Heart right ventricle (tissue), 16 donors: ENCODE measurements at regions not wholly inside any gene's neighbourhood (a gene's known extent, or its start where the extent isn't known, plus 50 kb on each side); places are given as distances from the start of the nearest gene placed in this dataset.
"Not testable (repeated sequence)": the region's sequence is repeated elsewhere in the genome, so short reads cannot be mapped to it uniquely, and the experiment has no call there.

Source experiments
- ATAC-seq, 8 donors: fragments of 200-7000 bp; cut with Tn5 transposase; one replicate each; pipeline ENCODE4 v1.9.1; 2020; ENCODE audit warnings: mild to moderate bottlenecking in 8 of 8, moderate library complexity in 8 of 8, moderate number of reproducible peaks in 1 of 8
- DNase-seq, 2 donors: peaks; one replicate each; pipeline ENCODE4 v3.0.0-alpha.2; 2020
- H3K27ac ChIP-seq, 10 donors: fragments of 200-600 bp; sonication (generic) in 2 of 10; one replicate each; pipeline versions ENCODE4 v1.5.0 to v1.8.0; 2020 to 2022; ENCODE audit warnings: mild to moderate bottlenecking in 3 of 10
- H3K27me3 ChIP-seq, 7 donors: fragments of 200-600 bp; one replicate each; pipeline ENCODE4 v1.8.0; 2021 to 2022; ENCODE audit warnings: mild to moderate bottlenecking in 2 of 7
- H3K36me3 ChIP-seq, 9 donors: fragments of 200-600 bp; sonication (generic) in 1 of 9; one replicate each; pipeline versions ENCODE4 v1.5.0 to v1.8.0; 2020 to 2022; ENCODE audit warnings: mild to moderate bottlenecking in 2 of 9
- H3K4me1 ChIP-seq, 9 donors: fragments of 200-600 bp; sonication (generic) in 1 of 9; one replicate each; pipeline versions ENCODE4 v1.5.0 to v1.8.0; 2020 to 2022; ENCODE audit warnings: mild to moderate bottlenecking in 4 of 9
- H3K4me3 ChIP-seq, 10 donors: fragments of 200-600 bp; sonication (generic) in 2 of 10; one replicate each; pipeline versions ENCODE4 v1.5.0 to v1.8.0; 2020 to 2022; ENCODE audit warnings: mild to moderate bottlenecking in 7 of 10, moderate library complexity in 2 of 10
- H3K9me3 ChIP-seq, 11 donors: fragments of 200-600 bp in 10 of 11; sonication (generic) in 2 of 11; one replicate each; pipeline versions ENCODE4 v1.5.0 to v1.8.0; 2013 to 2022; ENCODE audit warnings: mild to moderate bottlenecking in 2 of 11, control low read depth in 1 of 11, moderate library complexity in 1 of 11
- CTCF ChIP-seq, 9 donors: fragments of 200-600 bp; sonication (generic) in 2 of 9; IDR thresholded peaks; one replicate each; pipeline versions ENCODE4 v1.5.0 to v1.8.0; 2021 to 2022; ENCODE audit warnings: antibody characterized with exemption in 9 of 9, mild to moderate bottlenecking in 5 of 9, moderate library complexity in 1 of 9
- WGBS, 2 donors: extraction: QIAGEN DNeasy Blood & Tissue Kit; methylation state at CpG; one replicate each; pipeline ENCODE4 v1.1.7; 2013; ENCODE audit warnings: inconsistent platforms in 1 of 2; 5-methylcytosine and 5-hydroxymethylcytosine counted together
- intact Hi-C, 10 donors: fragments of 100-400 bp; cut with DNase I; formaldehyde crosslinking; loops; one replicate each; pipeline versions ENCODE4 v1.11.1 to v1.14.2; 2022
- donor health status: Arrhythmogenic right ventricular cardiomyopathy.
- donor health status: ischemic (EF 13 %, LVEDD 7.1; RV severe dilation, severe dysfunction).
- donor health status: healthy with polysubstance abuse.
- donor health status: DM: no; HTN: yes; CAD: no.
- donor health status: DM: no; HTN: no; CAD: no.
- donor health status: ischemic (EF 25% LVEDD 6.9; RV normal size, moderate dysfunction).
- donor health status: ischemic (EF 25% LVEDD 5.7; RV mildly dilated, moderate dysfunction).
- donor health status: healthy.
- donor health status: DM: yes; HTN: yes; CAD: no.
- donor health status: Ischemic cardiomyopathy.
- donor health status: ischemic (EF 35%, LVEDD 5.7; RV mildly dilated, moderate dysfunction).
- donor health status: nonischemic (EF 11% LVEDD 7.7; RV severe dilation, severe dysfunction).
- donor health status: DM: yes; HTN: yes; CAD: no.
- donor health status: PGD.
- donor health status: ischemic (EF 29% LVEDD 5.4; RV normal size, mild dysfunction).
- donor health status: nonischemic (EF 23%, LVEDD 6.1; RV moderate dilation, normal function).

- ATAC-seq: no peak
- 97 to 98% methylated on average over 2 of the region's 2 CpGs for WGBS, 2 donors
Observed at GRCh38 chr4:120202222-120202621, 135.6 kb upstream of the MAD2L1 start.

GRCh38 chr4:120200573-120201110 is 134.0 kb upstream of the MAD2L1 start:
- ATAC-seq, H3K27ac ChIP-seq, H3K27me3 ChIP-seq, H3K4me1 ChIP-seq, DNase-seq, H3K36me3 ChIP-seq, H3K9me3 ChIP-seq, intact Hi-C loops, H3K4me3 ChIP-seq: not testable (repeated sequence)
- WGBS, 2 donors: 93% methylated on average over 2 to 4 of the region's 4 CpGs

More at GRCh38 chr4:120202222-120202621, 135.6 kb upstream of the MAD2L1 start:
- peaks cover 0 to 4% (median 0%) of the 10 kb centered on the region in 11 donors for H3K9me3 ChIP-seq
- H3K4me3 ChIP-seq: no peak overlapping the region
- no peaks in the 10 kb centered on the region for H3K36me3 ChIP-seq
- no peaks in the 10 kb centered on the region for H3K27me3 ChIP-seq
- no peak for DNase-seq
- TF ChIP-seq CTCF (IDR thresholded peaks at IDR 0.05): no peak
- intact Hi-C loops: no loop called here
- no peaks in the 10 kb centered on the region for H3K4me1 ChIP-seq
- H3K27ac ChIP-seq: no peak overlapping the region

GRCh38 chr4:120198411-120198810 is 131.8 kb upstream of the MAD2L1 start:
- H3K27me3 ChIP-seq: no peaks in the 10 kb centered on the region
- peaks cover 0 to 2% (median 0%) of the 10 kb centered on the region in 11 donors for H3K9me3 ChIP-seq
- DNase-seq: no peak
- intact Hi-C loops: no loop called here
- 66 to 86% methylated on average over 2 of the region's 2 CpGs for WGBS, 2 donors
- H3K4me1 ChIP-seq: no peaks in the 10 kb centered on the region
- TF ChIP-seq CTCF (IDR thresholded peaks at IDR 0.05): no peak
- H3K4me3 ChIP-seq: no peak overlapping the region
- H3K27ac ChIP-seq: no peak overlapping the region
- no peaks in the 10 kb centered on the region for H3K36me3 ChIP-seq
- ATAC-seq: no peak

- no peak overlapping the region for H3K27ac ChIP-seq
- intact Hi-C loops: no loop called here
- no peak overlapping the region for H3K4me3 ChIP-seq
- ATAC-seq: no peak
- no peaks in the 10 kb centered on the region for H3K36me3 ChIP-seq
- H3K9me3 ChIP-seq: peaks cover 0 to 20% (median 0%) of the 10 kb centered on the region in 11 donors
- no peaks in the 10 kb centered on the region for H3K4me1 ChIP-seq
- DNase-seq: no peak
- TF ChIP-seq CTCF (IDR thresholded peaks at IDR 0.05): no peak
- no peaks in the 10 kb centered on the region for H3K27me3 ChIP-seq
- WGBS, 2 donors: 88 to 94% methylated on average over 1 of the region's 1 CpG
Observed at GRCh38 chr4:120177603-120178002, 111.0 kb upstream of the MAD2L1 start.

- peaks cover 0 to 7% (median 0%) of the 10 kb centered on the region in 11 donors for H3K9me3 ChIP-seq
- intact Hi-C loops: no loop called here
- TF ChIP-seq CTCF (IDR thresholded peaks at IDR 0.05): no peak
- WGBS, 2 donors: 76 to 82% methylated on average over 2 of the region's 2 CpGs
- H3K27me3 ChIP-seq: no peaks in the 10 kb centered on the region
- no peak overlapping the region for H3K4me3 ChIP-seq
- H3K27ac ChIP-seq: no peak overlapping the region
- ATAC-seq (no peak), DNase-seq (no peak)
- no peaks in the 10 kb centered on the region for H3K36me3 ChIP-seq
- H3K4me1 ChIP-seq: no peaks in the 10 kb centered on the region
Observed at GRCh38 chr4:120175272-120175671, 108.6 kb upstream of the MAD2L1 start.
